B cell (primary cell): ENCODE measurements at regions not wholly inside any gene's neighbourhood (a gene's known extent, or its start where the extent isn't known, plus 50 kb on each side); places are given as distances from the start of the nearest gene placed in this dataset.

Experiments
- EZH2 ChIP-seq: IDR thresholded peaks from 2 replicates; pipeline ENCODE4 v1.6.1; 2012; ENCODE audit warnings: borderline replicate concordance, low read depth, mild to moderate bottlenecking, moderate library complexity, low read length; ENCODE audit not compliant: insufficient read depth, poor library complexity, severe bottlenecking
- TF ChIP-seq, protein P1 (sequence below): fragments of 200-600 bp; IDR thresholded peaks from one replicate; pipeline ENCODE4 v1.8.0; 2022; ENCODE audit warnings: antibody characterized with exemption, mild to moderate bottlenecking

DNA sequence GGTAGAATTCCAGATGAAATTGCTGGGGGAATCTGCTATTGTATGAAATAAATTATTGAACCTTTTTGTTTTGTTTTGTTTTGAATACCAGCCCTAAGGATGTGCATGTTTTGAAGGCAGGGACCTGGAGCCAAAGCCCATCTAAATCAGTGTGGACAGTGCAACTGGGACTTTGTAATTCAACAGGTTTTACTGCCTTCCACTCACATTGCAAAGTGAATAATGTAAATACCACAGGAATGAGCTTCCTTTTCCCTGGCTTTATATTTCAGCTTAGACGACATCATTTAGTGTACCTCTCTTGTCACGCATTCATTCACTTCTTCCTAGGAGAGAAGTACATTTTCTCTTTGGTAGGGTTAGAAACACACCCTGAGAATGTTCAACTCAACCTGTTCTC is 795.0 kb downstream of the CENPC start:
- no peak for TF ChIP-seq EZH2
- TF ChIP-seq, protein P1, sequence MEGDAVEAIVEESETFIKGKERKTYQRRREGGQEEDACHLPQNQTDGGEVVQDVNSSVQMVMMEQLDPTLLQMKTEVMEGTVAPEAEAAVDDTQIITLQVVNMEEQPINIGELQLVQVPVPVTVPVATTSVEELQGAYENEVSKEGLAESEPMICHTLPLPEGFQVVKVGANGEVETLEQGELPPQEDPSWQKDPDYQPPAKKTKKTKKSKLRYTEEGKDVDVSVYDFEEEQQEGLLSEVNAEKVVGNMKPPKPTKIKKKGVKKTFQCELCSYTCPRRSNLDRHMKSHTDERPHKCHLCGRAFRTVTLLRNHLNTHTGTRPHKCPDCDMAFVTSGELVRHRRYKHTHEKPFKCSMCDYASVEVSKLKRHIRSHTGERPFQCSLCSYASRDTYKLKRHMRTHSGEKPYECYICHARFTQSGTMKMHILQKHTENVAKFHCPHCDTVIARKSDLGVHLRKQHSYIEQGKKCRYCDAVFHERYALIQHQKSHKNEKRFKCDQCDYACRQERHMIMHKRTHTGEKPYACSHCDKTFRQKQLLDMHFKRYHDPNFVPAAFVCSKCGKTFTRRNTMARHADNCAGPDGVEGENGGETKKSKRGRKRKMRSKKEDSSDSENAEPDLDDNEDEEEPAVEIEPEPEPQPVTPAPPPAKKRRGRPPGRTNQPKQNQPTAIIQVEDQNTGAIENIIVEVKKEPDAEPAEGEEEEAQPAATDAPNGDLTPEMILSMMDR: no peak
